HepG2 (cell line): ENCODE measurements at regions not wholly inside any gene's neighbourhood (a gene's known extent, or its start where the extent isn't known, plus 50 kb on each side); places are given as distances from the start of the nearest gene placed in this dataset.
A peak's percentile ranks its signal among the peaks of the same experiment; 100 is the strongest.

Experiments
- AKAP8 ChIP-seq: sonication (generic); formaldehyde crosslinking; IDR thresholded peaks from 2 replicates; pipeline ENCODE4 v1.5.1; 2020; ENCODE audit warnings: mild to moderate bottlenecking, missing genetic modification reagents
- ARID3A ChIP-seq: IDR thresholded peaks from 2 replicates; pipeline ENCODE4 v1.6.1; 2012; ENCODE audit warnings: low read depth, low read length, improper control_type of control experiment
- ATF2 ChIP-seq: sonication (generic); formaldehyde crosslinking; IDR thresholded peaks from 2 replicates; pipeline ENCODE4 v1.4.0; 2020; ENCODE audit warnings: missing genetic modification reagents
- CHD4 ChIP-seq: fragments of 200-600 bp; sonication (generic); IDR thresholded peaks from 2 replicates; pipeline ENCODE4 v1.7.0; 2017; ENCODE audit warnings: mild to moderate bottlenecking, low read length, borderline replicate concordance
- CSRNP1 ChIP-seq: sonication (generic); formaldehyde crosslinking; IDR thresholded peaks from 2 replicates; pipeline ENCODE4 v1.8.1; 2023; ENCODE audit warnings: mild to moderate bottlenecking, missing genetic modification reagents
- ESRRA ChIP-seq: sonication (generic); formaldehyde crosslinking; IDR thresholded peaks from 2 replicates; pipeline ENCODE4 v1.5.1; 2020; ENCODE audit warnings: mild to moderate bottlenecking, low read depth, missing genetic modification reagents
- FIP1L1 ChIP-seq: fragments of 200-400 bp; formaldehyde crosslinking; IDR thresholded peaks from 2 replicates; pipeline ENCODE4 v1.6.1; 2018; ENCODE audit warnings: low read depth, mild to moderate bottlenecking, low read length, moderate library complexity, borderline replicate concordance; ENCODE audit not compliant: insufficient read depth
- FLYWCH1 ChIP-seq: sonication (generic); formaldehyde crosslinking; IDR thresholded peaks from 2 replicates; pipeline ENCODE4 v1.8.1; 2023; ENCODE audit warnings: mild to moderate bottlenecking, missing genetic modification reagents
- HNF4A ChIP-seq: sonication (generic); formaldehyde crosslinking; IDR thresholded peaks from 2 replicates; pipeline ENCODE4 v1.4.0; 2020; ENCODE audit warnings: missing genetic modification reagents
- HNRNPL ChIP-seq: fragments of 200-400 bp; formaldehyde crosslinking; IDR thresholded peaks from 2 replicates; pipeline ENCODE4 v1.6.1; 2017; ENCODE audit warnings: mild to moderate bottlenecking, low read depth, low read length
- RFXAP ChIP-seq: sonication (generic); formaldehyde crosslinking; IDR thresholded peaks from 2 replicates; pipeline ENCODE4 v1.4.0; 2020; ENCODE audit warnings: missing genetic modification reagents, borderline replicate concordance
- SIX4 ChIP-seq: sonication (generic); formaldehyde crosslinking; IDR thresholded peaks from 2 replicates; pipeline ENCODE4 v1.4.0; 2020; ENCODE audit warnings: missing genetic modification reagents
- SMAD9 ChIP-seq: sonication (generic); formaldehyde crosslinking; IDR thresholded peaks from 2 replicates; pipeline ENCODE4 v1.5.1; 2020; ENCODE audit warnings: mild to moderate bottlenecking, missing genetic modification reagents
- SSRP1 ChIP-seq: IDR thresholded peaks from 2 replicates; pipeline ENCODE4 v1.6.1; 2016; ENCODE audit warnings: control low read depth
- YEATS4 ChIP-seq: sonication (generic); formaldehyde crosslinking; IDR thresholded peaks from 2 replicates; pipeline ENCODE4 v1.4.0; 2020; ENCODE audit warnings: missing genetic modification reagents, borderline replicate concordance
- YY1 ChIP-seq: IDR thresholded peaks from 2 replicates; pipeline ENCODE4 v1.6.1; 2011; ENCODE audit warnings: low read length, low read depth, moderate library complexity, mild to moderate bottlenecking; ENCODE audit not compliant: insufficient read depth, insufficient replicate concordance
- ZMYM2 ChIP-seq: sonication (generic); formaldehyde crosslinking; IDR thresholded peaks from 2 replicates; pipeline ENCODE4 v1.8.0; 2022; ENCODE audit warnings: mild to moderate bottlenecking, missing genetic modification reagents
- ZMYM3 ChIP-seq: sonication (generic); formaldehyde crosslinking; IDR thresholded peaks from 2 replicates; pipeline ENCODE4 v1.5.1; 2020; ENCODE audit warnings: mild to moderate bottlenecking, missing genetic modification reagents
- ZNF12 ChIP-seq: sonication (generic); formaldehyde crosslinking; IDR thresholded peaks from 2 replicates; pipeline ENCODE4 v1.5.0; 2020; ENCODE audit warnings: missing genetic modification reagents
- ZNF124 ChIP-seq: sonication (generic); formaldehyde crosslinking; IDR thresholded peaks from 2 replicates; pipeline ENCODE4 v1.4.0; 2020; ENCODE audit warnings: missing genetic modification reagents
- ZNF274 ChIP-seq: sonication (generic); formaldehyde crosslinking; IDR thresholded peaks from 2 replicates; pipeline ENCODE4 v1.5.1; 2020; ENCODE audit warnings: mild to moderate bottlenecking, missing genetic modification reagents
- ZNF496 ChIP-seq: sonication (generic); formaldehyde crosslinking; IDR thresholded peaks from 2 replicates; pipeline ENCODE4 v1.8.1; 2023; ENCODE audit warnings: mild to moderate bottlenecking, moderate library complexity, missing genetic modification reagents; ENCODE audit not compliant: insufficient replicate concordance
- ZNF737 ChIP-seq: sonication (generic); formaldehyde crosslinking; IDR thresholded peaks from 2 replicates; pipeline ENCODE4 v1.5.0; 2020; ENCODE audit warnings: missing genetic modification reagents, mild to moderate bottlenecking, borderline replicate concordance
- ZNF75D ChIP-seq: sonication (generic); formaldehyde crosslinking; IDR thresholded peaks from 2 replicates; pipeline ENCODE4 v1.8.1; 2023; ENCODE audit warnings: missing genetic modification reagents, mild to moderate bottlenecking, borderline replicate concordance

GRCh38 chr12:124516850-124517249, 50.6 kb downstream of the NCOR2 start (continued):
- TF ChIP-seq FIP1L1 (no peak), ZNF737 (CRISPR knock-in tag) (no peak), FLYWCH1 (no peak), SSRP1 (0 out of 2 replicates have a peak, but pooled peaks have one; percentile 34), CSRNP1 (CRISPR knock-in tag) (no peak), ZNF496 (CRISPR knock-in tag) (no peak), HNF4A (0 out of 2 replicates have a peak, but pooled peaks have one; percentile 20), ZNF274 (no peak), ESRRA (peak; percentile 43; the same call in 1 of the 2 replicates), ZNF124 (CRISPR knock-in tag) (no peak), YY1 (no peak), SIX4 (CRISPR knock-in tag) (no peak), RFXAP (no peak), AKAP8 (CRISPR knock-in tag) (0 out of 2 replicates have a peak, but pooled peaks have one; percentile 20), CHD4 (peak; percentile 84; the same call in 1 of the 2 replicates), ZMYM3 (CRISPR knock-in tag) (peak; percentile 94), ARID3A (no peak), HNRNPL (no peak), ZNF12 (CRISPR knock-in tag) (no peak), ZNF75D (CRISPR knock-in tag) (no peak), ATF2 (CRISPR knock-in tag) (no peak), YEATS4 (CRISPR knock-in tag) (no peak), ZMYM2 (CRISPR knock-in tag) (0 out of 2 replicates have a peak, but pooled peaks have one; percentile 32), SMAD9 (CRISPR knock-in tag) (no peak)
